Anterior cingulate cortex (tissue), 58 donors: ENCODE measurements at regions not wholly inside any gene's neighbourhood (a gene's known extent, or its start where the extent isn't known, plus 50 kb on each side); places are given as distances from the start of the nearest gene placed in this dataset.

Experiments
- DNase-seq, 58 donors: peaks; one replicate each; lab custom pipeline; 2025; lab: John Stamatoyannopoulos, UW

DNA sequence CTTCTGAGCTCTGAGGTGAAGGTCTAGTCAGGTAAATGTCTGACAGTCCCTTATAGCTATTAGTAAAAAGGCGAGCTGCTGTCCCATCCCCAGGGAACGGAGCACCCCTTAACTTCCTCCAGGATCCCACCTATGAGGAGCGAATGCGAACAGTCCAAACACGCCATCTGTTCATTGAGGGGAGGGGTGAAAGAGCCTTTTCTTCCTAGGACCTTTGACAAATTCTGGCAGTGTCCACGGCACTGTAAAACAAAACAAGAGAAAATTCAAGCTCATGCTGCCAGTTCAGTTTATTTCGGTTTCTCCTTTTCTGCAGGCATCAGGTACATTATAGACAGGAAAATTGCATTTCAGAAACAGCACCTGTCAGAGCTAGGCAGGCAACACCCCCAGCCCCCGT lies 253.8 kb upstream of the CADM1 start:
- no peak for DNase-seq

DNA sequence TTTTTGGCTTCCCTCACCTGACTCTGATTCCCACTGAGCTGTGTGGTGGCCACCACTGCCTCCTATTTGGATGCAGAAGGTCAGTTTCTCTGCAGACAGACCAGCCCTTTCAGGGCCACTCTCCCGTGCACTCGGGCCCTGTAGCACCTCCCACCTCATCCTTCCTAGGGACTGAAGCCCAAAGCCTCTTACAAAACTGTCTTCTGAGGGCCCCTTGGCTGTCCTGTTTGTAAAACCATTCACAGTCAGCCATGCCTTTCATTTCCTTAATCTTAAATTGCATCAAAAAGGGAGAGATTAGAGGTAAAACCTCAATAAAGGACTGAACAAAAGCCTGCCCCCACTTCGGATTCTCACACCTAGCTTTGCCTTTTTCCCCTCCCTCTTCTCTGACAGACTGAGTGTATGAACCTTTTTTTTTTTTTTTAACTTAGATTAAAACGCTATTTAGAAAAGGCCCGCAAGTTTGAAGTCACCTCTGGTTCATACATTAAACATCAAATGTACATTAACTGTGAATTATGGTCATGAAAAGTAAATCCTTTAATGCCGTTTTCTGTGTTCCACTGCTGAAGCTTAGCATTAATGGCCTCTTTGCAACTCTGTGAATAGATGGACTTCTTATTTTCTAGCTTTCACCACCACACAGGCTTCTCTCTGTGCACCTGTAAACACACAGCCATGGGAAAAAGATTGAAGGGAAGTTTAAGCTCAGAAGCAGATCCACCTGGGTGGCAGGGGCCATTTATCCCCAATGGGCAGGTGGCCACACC lies 247.2 kb upstream of the CADM1 start:
- no peak for DNase-seq

DNA sequence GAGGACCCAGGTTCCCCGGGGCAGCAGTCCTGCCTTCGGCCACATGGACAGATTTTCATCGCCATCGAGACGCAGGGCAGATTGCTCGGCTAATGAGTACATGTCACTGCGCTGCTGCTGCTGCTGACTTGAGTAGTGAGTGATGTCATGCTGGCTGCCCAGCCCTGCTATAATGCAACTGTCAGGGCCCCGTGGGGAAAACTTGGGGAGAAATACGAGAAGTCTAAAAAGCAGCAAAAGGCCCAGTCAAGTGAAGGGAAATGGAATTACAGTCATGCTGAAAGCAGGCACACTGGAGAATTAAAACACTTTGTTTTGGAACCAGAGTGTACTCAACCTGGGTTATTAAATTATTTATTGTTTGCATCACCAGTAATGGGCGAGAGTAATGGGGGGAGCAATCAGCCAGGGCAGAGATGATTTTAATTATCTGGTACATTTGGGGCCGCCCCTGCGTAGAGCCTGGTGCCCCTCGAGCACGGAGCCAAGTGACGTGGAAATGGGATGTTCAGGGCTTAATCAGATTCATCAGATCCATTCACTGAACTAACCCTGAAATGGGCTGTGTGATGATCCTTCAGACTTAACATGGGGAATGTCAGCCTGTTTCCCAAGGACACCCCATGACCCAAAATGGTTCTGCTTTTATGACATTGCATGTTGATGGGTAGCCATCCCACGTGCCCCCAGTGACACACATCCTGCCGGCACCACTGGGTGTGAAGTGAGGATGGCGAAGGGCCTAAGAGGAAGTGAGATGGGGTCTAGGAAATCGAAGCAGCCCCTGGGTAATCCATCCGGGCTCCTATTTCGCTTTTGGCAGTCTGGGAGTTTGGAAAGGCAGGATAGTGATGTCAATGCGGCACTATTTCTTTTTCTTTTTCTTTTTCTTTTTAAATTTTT lies 241.6 kb upstream of the CADM1 start:
- no peak for DNase-seq

- no peak for DNase-seq
These were observed 240.9 kb upstream of the CADM1 start for GRCh38 chr11:115745066-115745465.

GRCh38 chr11:115743719-115744118 lies 239.5 kb upstream of the CADM1 start:
- DNase-seq: no peak

GRCh38 chr11:115741376-115742107 lies 237.3 kb upstream of the CADM1 start:
- no peak for DNase-seq

DNA sequence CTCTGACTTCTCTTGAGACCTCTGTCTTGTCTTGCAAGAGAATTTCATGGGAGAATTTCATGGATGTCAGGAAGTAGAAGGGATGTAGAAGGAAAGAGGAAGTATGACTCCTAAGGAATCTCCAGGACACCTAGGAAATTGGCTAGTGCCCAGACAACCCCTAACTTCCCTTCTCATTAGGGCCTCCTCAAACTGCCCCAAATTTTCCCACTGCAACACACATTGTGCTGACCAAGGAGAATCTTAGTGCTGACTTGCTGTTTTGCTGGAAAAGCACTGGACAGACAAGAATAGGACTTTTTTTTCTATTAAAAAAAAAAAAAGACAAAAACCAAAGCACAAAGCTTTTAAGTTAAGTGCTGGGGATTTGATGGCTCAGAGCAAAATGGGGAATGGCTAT lies 236.1 kb upstream of the CADM1 start:
- DNase-seq: no peak

GRCh38 chr11:115739878-115740277 lies 235.7 kb upstream of the CADM1 start:
- no peak for DNase-seq

DNA sequence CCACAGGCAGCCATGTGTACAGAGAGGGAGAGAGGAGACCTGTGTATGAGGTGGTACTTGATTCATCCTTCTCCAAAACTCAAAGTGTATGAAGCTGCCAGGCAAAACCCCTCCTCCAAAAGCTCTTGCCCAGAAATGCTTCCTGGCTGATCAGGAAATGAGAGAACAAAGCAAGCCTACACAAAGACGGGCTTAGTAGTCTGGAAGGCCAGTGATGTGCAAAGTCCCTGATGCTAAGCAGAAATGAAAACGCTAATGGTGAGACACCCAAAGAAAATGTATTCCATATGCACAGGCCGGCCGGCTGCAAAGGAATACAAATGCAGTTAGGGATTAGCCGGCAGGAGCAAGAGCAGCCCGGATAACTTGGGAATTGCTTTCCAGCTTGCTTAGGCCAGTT lies 234.9 kb upstream of the CADM1 start:
- peak in 1 of 58 donors; percentile 30 for DNase-seq

DNA sequence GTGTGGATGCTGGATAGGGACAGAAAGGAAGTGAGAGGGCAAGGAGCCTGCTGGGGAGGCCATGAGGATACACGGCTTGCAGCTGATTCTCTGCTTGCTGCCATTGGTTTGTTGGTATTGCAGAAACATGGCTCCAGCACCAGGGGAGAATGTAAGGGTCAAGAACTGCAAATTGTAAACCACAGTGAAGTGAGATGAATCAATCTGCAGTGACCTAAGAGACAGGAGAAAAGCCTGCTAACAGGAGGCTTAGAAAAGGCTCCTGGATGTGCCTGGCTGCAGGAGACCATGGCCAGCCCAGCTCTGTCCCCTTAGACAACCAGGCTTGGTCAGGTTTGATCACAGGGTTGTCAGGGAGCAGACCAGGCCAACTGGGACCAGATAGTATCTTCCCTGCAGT lies 233.7 kb upstream of the CADM1 start:
- no peak for DNase-seq

- DNase-seq: no peak
These were observed 231.9 kb upstream of the CADM1 start for GRCh38 chr11:115736146-115736545.

GRCh38 chr11:115724666-115725065 lies 220.5 kb upstream of the CADM1 start:
- no peak for DNase-seq

DNA sequence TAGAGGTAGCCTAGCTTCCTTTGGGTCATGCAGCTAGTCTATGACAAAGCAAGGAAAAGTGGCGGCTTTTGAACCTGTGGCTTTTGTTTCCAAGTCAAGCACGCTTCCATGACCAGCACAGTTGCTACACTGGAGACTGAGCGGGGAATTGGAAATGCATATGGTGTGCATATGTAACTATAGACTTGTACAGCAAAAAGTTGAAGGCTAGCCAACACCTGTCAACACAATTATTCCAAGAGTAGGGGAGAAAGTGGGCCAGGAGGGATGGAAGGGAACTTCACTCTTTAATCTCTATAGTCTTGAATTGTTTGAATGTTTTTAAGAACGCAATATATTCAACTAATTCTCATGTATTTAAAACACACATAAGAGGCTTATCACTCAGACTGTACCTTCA lies 218.5 kb upstream of the CADM1 start:
- no peak for DNase-seq

- no peak for DNase-seq
These were observed 217.2 kb upstream of the CADM1 start for GRCh38 chr11:115721296-115721995.

DNA sequence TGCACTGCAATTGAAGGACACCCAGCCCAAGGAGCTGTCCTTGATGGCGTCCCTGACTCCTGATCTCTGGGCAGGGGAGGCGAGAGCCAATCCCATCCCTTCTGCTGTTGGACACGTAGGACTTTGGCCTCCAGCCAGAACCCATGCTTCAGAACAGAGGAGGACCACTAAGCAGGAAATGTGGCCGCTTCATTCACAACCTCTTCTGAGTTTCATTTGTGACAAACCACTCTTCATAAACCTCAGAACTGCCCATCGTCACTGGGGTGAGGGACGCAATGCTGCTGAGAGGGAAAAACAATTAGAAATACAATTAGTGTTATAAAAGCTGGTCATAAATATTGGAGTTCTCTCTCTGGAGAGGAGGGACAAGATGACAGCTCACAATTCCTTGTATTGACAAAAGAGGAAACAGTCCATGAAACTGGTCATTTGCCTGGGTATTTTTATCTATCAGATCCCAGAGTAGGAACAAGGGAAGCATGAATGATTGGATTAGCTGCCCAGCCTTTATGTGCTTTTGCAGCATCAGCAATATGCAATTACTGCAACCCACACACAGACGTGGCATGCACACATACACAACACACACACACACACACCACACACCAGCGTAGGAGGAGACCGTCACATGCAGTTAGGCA lies 216.5 kb upstream of the CADM1 start:
- DNase-seq: peak in 1 of 58 donors; percentile 9

DNA sequence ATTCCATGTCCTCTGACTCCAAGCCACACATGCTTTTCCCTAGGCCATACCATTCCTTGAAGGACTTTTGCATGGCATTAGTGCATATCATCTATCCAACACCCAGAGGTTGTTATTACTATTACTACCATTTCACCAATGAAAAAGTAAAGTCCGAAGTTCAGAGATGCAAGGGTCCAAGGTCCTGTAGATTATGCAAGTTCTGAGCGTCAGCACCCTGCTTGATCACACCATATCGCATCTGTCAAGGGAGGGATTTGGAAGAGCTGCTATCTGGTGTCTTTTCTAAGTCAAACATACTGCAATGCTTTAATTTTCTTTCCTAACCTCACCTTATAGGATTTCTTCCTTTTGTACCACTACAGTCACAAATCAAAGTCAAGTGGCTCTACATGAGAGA lies 214.7 kb upstream of the CADM1 start:
- no peak for DNase-seq

DNA sequence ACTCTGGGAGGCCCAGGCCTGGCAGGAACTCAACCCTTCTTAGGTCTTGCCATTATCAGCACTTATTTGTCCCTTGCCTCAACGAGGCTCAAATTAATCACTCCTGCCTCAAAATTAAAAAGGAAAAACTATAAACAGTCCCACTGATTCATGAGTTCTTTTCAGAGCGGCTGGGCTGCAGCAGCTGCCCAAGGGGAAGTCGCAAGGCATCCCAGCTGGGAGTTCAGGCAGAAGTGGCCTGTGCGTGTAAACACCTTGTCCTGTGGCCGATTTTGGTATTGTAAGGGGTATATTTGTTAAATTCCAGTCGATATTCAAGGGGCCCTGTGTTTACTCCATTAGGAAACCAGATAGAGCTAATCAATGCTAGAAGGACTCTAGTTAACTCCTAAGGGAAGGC lies 213.9 kb upstream of the CADM1 start:
- no peak for DNase-seq

- peak in 17 of 58 donors; percentile 7 to 61 (median 19) for DNase-seq
These were observed 212.7 kb upstream of the CADM1 start for GRCh38 chr11:115716601-115717529.

- DNase-seq: no peak
These were observed 211.9 kb upstream of the CADM1 start for GRCh38 chr11:115716080-115716479.
